Activated CD4-positive, alpha-beta memory T cell treated with anti-CD3 and anti-CD28 coated beads for 36 hours (primary cell): ENCODE measurements at regions not wholly inside any gene's neighbourhood (a gene's known extent, or its start where the extent isn't known, plus 50 kb on each side); places are given as distances from the start of the nearest gene placed in this dataset.

Source experiments
- CTCF ChIA-PET: fragments of 350-600 bp; sonication (Branson Sonifier 250); formaldehyde crosslinking; loops from one replicate; lab custom pipeline; 2021; ENCODE audit warnings: antibody characterized with exemption, inconsistent platforms; lab: Charles Lee
- POLR2A ChIA-PET: fragments of 350-600 bp; sonication (Branson Sonifier 250); formaldehyde crosslinking; loops from one replicate; lab custom pipeline; 2021; ENCODE audit warnings: antibody characterized with exemption; lab: Charles Lee
- DNase-seq: peaks from one replicate; pipeline ENCODE4 v3.0.0-alpha.2; 2020
- H3K27ac Mint-ChIP-seq: one replicate; pipeline ENCODE4 v1.8.0; 2021; ENCODE audit warnings: mixed read lengths
- H3K27me3 Mint-ChIP-seq: one replicate; pipeline ENCODE4 v1.8.0; 2021; ENCODE audit warnings: mixed read lengths
- H3K36me3 Mint-ChIP-seq: one replicate; pipeline ENCODE4 v1.8.0; 2021; ENCODE audit warnings: mixed read lengths
- H3K4me1 Mint-ChIP-seq: one replicate; pipeline ENCODE4 v1.8.0; 2021; ENCODE audit warnings: low read depth, mixed read lengths
- H3K4me3 Mint-ChIP-seq: one replicate; pipeline ENCODE4 v1.8.0; 2021; ENCODE audit warnings: mild to moderate bottlenecking, mixed read lengths
- H3K9me3 Mint-ChIP-seq: one replicate; pipeline ENCODE4 v1.8.0; 2021; ENCODE audit warnings: mixed read lengths
- intact Hi-C: fragments of 100-400 bp; cut with micrococcal nuclease; formaldehyde crosslinking; loops from one replicate; pipeline ENCODE4 v1.15.1; 2023

DNA sequence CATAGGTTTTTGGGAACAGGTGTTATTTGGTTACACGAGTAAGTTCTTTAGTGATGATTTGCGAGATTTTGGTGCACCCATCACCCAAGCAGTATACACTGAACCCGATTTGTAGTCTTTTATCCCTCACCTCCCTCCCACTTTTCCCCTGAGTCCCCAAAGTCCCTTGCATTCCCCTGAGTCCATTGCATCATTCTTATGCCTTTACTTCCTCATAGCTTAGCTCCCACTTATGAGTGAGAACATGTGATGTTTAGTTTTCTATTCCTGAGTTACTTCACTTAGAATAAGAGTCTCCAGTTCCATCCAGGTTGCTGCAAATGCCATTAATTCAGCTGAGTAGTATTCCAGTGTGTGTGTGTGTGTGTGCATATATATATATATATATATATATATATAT lies 97.2 kb upstream of the EDNRB start:
- intact Hi-C loops = no loop called here
- Mint-ChIP-seq H3K27ac (no peak overlapping the region), H3K27me3 (peaks cover 5% of the 10 kb centered on the region), H3K9me3 (no peaks in the 10 kb centered on the region), H3K4me1 (no peaks in the 10 kb centered on the region), H3K36me3 (no peaks in the 10 kb centered on the region), H3K4me3 (no peak overlapping the region)
- ChIA-PET POLR2A (no interaction called here), CTCF (no interaction called here)
- no peak for DNase-seq

DNA sequence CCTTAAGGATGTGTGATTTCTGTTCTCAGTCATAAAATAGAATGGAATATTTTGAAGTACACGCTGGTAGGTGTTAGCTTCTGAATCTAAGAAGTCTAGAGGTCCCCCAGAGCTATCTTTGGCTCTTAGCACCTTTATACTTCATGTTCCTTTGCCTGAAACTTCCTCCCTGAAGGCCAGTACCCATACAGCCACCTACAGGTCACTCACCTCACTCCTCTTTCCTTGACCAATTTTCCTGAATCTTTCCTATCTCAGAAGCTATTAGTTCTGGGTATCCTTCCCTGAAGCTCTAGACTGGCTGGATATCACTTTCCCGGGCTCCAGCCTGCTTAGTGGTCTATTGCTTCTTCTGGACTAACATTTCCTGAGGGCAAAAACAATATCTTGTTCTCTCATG lies 93.4 kb upstream of the EDNRB start:
- Mint-ChIP-seq H3K27me3 (peaks cover 2% of the 10 kb centered on the region), H3K4me3 (no peak overlapping the region), H3K9me3 (no peaks in the 10 kb centered on the region), H3K27ac (no peak overlapping the region), H3K4me1 (no peaks in the 10 kb centered on the region), H3K36me3 (no peaks in the 10 kb centered on the region)
- POLR2A ChIA-PET = no interaction called here
- no peak for DNase-seq
- CTCF ChIA-PET = no interaction called here
- intact Hi-C loops = no loop called here

- Mint-ChIP-seq H3K9me3 (peaks cover 9% of the 10 kb centered on the region), H3K4me3 (no peak overlapping the region), H3K27ac (no peak overlapping the region), H3K36me3 (no peaks in the 10 kb centered on the region), H3K4me1 (no peaks in the 10 kb centered on the region), H3K27me3 (peaks cover 4% of the 10 kb centered on the region)
- ChIA-PET POLR2A (no interaction called here), CTCF (no interaction called here)
- DNase-seq = no peak
- intact Hi-C loops = no loop called here
These were observed 86.2 kb upstream of the EDNRB start for GRCh38 chr13:78004821-78005220.

DNA sequence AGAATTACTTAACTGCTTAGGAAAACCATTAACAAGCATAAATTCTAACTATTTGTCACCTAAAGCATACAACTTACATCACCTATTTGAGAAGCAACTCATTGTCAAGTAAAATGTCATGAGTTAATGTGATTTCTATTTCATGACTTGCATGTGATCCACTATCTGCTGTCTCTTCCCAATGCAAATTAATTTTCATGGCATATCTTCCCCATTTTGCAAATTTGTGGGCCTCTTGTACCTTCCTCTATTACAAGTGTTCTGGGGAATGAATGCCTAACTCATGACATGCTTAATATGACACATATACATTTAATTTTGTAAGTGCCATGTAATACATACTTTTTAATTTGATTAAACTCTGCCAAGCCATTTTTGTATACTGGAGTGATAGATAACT lies 81.1 kb upstream of the EDNRB start:
- Mint-ChIP-seq H3K4me3 (no peak overlapping the region), H3K9me3 (peaks cover 14% of the 10 kb centered on the region), H3K27me3 (peaks cover 13% of the 10 kb centered on the region), H3K36me3 (no peaks in the 10 kb centered on the region), H3K27ac (no peak overlapping the region), H3K4me1 (no peaks in the 10 kb centered on the region)
- ChIA-PET CTCF (no interaction called here), POLR2A (no interaction called here)
- intact Hi-C loops = no loop called here
- DNase-seq = no peak

- Mint-ChIP-seq H3K36me3 (no peaks in the 10 kb centered on the region), H3K4me1 (no peaks in the 10 kb centered on the region), H3K27ac (no peak overlapping the region), H3K27me3 (peaks cover 13% of the 10 kb centered on the region), H3K9me3 (peaks cover 5% of the 10 kb centered on the region), H3K4me3 (no peak overlapping the region)
- intact Hi-C loops = no loop called here
- DNase-seq = no peak
- ChIA-PET CTCF (no interaction called here), POLR2A (no interaction called here)
These were observed 75.5 kb upstream of the EDNRB start for GRCh38 chr13:77994166-77994565.

GRCh38 chr13:77991003-77991402 lies 72.4 kb upstream of the EDNRB start:
- no peaks in the 10 kb centered on the region for H3K4me1 Mint-ChIP-seq
- no peaks in the 10 kb centered on the region for H3K9me3 Mint-ChIP-seq
- peaks cover 4% of the 10 kb centered on the region for H3K27me3 Mint-ChIP-seq
- H3K36me3 Mint-ChIP-seq = no peaks in the 10 kb centered on the region
- H3K27ac Mint-ChIP-seq = no peak overlapping the region
- intact Hi-C loops = no loop called here
- DNase-seq = no peak
- ChIA-PET CTCF (no interaction called here), POLR2A (no interaction called here)
- no peak overlapping the region for H3K4me3 Mint-ChIP-seq

DNA sequence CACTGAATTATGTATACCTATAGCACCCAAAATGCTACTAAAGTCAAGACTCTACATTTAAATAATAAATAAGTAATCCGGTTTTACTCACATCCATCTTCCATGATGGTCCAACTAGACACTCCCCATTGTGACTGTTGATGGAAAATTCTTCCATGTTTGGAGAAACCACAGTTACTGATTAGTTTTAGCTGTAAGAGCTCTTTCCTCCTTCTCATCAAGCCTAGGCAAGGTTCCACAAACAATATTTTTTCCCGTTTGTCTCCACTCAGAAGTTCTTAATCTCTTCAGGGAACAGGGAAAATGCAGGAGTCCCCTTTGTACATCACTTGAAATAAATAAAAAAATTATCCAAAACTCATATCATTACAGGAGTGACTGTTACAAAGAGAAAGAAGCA lies 70.7 kb upstream of the EDNRB start:
- no peaks in the 10 kb centered on the region for H3K4me1 Mint-ChIP-seq
- H3K4me3 Mint-ChIP-seq = no peak overlapping the region
- H3K9me3 Mint-ChIP-seq = no peaks in the 10 kb centered on the region
- intact Hi-C loops = no loop called here
- no peak overlapping the region for H3K27ac Mint-ChIP-seq
- H3K36me3 Mint-ChIP-seq = no peaks in the 10 kb centered on the region
- no peak for DNase-seq
- POLR2A ChIA-PET = no interaction called here
- peaks cover 1% of the 10 kb centered on the region for H3K27me3 Mint-ChIP-seq
- CTCF ChIA-PET = no interaction called here

DNA sequence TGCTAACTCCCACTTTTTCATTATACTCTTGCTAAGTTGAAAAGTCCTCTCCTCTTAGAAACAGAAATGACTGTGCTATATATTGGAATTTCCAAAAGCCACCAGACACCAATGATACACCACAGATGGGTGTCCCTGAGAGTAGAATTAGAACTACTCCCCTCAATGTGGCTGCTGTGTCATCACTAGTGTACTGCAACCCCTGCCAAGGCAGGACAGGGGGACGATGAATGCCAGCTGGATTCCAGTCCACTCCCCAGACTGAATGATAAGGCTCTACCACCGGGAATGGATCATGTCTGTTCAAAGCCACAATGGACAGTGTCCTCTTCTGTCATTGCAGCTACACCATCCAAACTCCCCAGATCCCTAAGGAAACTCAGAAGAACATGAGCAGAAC lies 69.7 kb upstream of the EDNRB start:
- ChIA-PET POLR2A (no interaction called here), CTCF (no interaction called here)
- H3K27me3 Mint-ChIP-seq = peaks cover 3% of the 10 kb centered on the region
- no peaks in the 10 kb centered on the region for H3K9me3 Mint-ChIP-seq
- DNase-seq = no peak
- no peaks in the 10 kb centered on the region for H3K36me3 Mint-ChIP-seq
- H3K27ac Mint-ChIP-seq = no peak overlapping the region
- H3K4me1 Mint-ChIP-seq = no peaks in the 10 kb centered on the region
- H3K4me3 Mint-ChIP-seq = no peak overlapping the region
- intact Hi-C loops = no loop called here

- POLR2A ChIA-PET = no interaction called here
- peaks cover 3% of the 10 kb centered on the region for H3K27me3 Mint-ChIP-seq
- H3K4me3 Mint-ChIP-seq = no peak overlapping the region
- intact Hi-C loops = no loop called here
- DNase-seq = no peak
- no peaks in the 10 kb centered on the region for H3K36me3 Mint-ChIP-seq
- no peaks in the 10 kb centered on the region for H3K4me1 Mint-ChIP-seq
- H3K9me3 Mint-ChIP-seq = no peaks in the 10 kb centered on the region
- CTCF ChIA-PET = no interaction called here
- H3K27ac Mint-ChIP-seq = no peak overlapping the region
These were observed 68.1 kb upstream of the EDNRB start for GRCh38 chr13:77986713-77987112.

DNA sequence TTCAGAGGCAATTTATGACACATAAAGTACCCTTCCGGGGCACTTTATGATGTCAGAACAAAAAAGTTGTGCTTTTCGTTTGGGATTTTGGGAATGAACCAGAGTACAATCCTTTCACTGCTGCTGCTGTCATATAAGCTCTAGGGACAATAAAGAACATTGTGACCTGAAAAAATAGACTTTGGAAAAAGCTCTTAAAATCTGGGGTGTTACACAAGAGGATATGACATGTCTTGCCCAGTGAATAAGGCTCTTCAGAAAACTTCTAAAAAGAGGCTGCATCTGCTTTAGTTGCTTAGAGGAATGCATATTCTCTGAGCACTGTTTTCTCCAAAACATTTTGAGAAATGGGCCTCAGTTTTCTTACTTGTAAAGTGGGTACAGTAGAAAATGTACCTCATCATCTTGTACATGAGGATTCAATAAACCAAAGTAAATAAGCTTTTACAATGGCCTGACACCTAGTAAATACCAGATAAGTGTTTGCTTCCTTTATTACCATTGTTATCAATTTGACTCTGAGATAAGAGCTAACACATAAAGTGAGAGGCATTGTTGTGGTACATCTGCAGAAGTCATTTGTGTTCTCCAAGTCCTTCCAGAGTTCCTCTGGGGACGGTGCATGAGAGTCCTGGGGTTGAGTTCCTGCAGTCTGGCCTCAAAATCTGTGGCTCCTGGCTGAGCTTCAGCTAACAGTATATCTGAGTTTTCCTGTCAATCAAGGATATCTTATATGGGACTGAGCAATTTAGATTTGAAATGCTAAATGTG lies 67.4 kb upstream of the EDNRB start:
- DNase-seq = no peak
- POLR2A ChIA-PET = no interaction called here
- Mint-ChIP-seq H3K4me1 (no peaks in the 10 kb centered on the region), H3K9me3 (no peaks in the 10 kb centered on the region), H3K27me3 (peaks cover 3% of the 10 kb centered on the region), H3K36me3 (no peaks in the 10 kb centered on the region), H3K27ac (no peak overlapping the region), H3K4me3 (no peak overlapping the region)
- CTCF ChIA-PET = no interaction called here
- intact Hi-C loops = no loop called here

DNA sequence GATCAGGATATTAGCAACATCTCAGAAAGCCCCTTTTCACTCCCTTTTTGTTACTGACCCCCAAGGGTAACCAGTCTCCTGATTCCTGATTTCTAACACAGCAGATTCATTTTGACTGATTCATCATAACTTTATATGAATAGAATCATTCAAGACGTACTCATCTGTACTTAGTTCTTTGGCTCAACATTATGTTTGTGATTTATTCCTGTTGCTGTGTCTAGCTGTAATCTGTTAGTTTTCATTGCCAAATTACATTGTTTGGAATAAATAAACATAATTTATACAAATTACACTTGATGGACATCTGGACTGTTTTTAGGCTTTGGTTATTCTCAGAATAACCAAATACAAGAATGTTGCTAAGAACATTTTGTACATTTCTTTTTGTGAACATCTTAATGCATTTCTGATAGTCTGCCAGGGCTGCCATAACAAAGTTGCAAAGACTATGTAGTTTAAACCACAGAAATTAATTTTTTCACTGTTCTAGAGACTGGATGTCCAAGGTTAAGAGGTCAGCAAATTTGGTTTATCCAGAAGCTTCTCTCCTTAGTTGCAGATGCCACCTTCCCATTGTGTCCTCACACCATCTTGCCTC lies 62.8 kb upstream of the EDNRB start:
- intact Hi-C loops = no loop called here
- CTCF ChIA-PET = no interaction called here
- no peaks in the 10 kb centered on the region for H3K4me1 Mint-ChIP-seq
- no peaks in the 10 kb centered on the region for H3K9me3 Mint-ChIP-seq
- H3K27ac Mint-ChIP-seq = no peak overlapping the region
- no peak overlapping the region for H3K4me3 Mint-ChIP-seq
- peaks cover 2% of the 10 kb centered on the region for H3K27me3 Mint-ChIP-seq
- POLR2A ChIA-PET = no interaction called here
- H3K36me3 Mint-ChIP-seq = no peaks in the 10 kb centered on the region
- DNase-seq = no peak

DNA sequence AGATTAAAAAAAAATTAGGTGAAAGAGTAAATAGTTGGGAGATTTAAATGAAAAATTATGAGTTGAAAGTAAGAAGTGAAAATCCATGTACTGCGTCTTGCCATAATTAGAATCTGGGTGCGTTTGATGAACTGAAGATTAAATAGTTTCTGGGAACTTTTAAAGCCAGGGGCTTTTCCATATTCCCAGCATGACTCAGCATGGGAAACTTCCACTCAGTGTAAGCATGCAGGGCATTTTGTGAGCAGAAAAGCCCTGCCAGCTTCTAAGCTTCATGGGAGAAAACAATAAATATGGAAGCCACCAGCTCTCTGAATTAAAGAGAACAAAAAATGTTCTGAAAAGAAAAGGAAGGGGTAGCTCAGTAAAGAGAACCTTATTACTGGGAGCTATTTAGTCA lies 62.0 kb upstream of the EDNRB start:
- intact Hi-C loops = no loop called here
- no peaks in the 10 kb centered on the region for H3K36me3 Mint-ChIP-seq
- ChIA-PET POLR2A (no interaction called here), CTCF (no interaction called here)
- no peaks in the 10 kb centered on the region for H3K4me1 Mint-ChIP-seq
- peaks cover 2% of the 10 kb centered on the region for H3K27me3 Mint-ChIP-seq
- no peak overlapping the region for H3K27ac Mint-ChIP-seq
- H3K4me3 Mint-ChIP-seq = no peak overlapping the region
- DNase-seq = no peak
- no peaks in the 10 kb centered on the region for H3K9me3 Mint-ChIP-seq

GRCh38 chr13:77979721-77980385 lies 61.2 kb upstream of the EDNRB start:
- intact Hi-C loops = no loop called here
- H3K4me3 Mint-ChIP-seq = no peak overlapping the region
- ChIA-PET CTCF (no interaction called here), POLR2A (no interaction called here)
- no peaks in the 10 kb centered on the region for H3K9me3 Mint-ChIP-seq
- no peak for DNase-seq
- no peaks in the 10 kb centered on the region for H3K4me1 Mint-ChIP-seq
- no peaks in the 10 kb centered on the region for H3K36me3 Mint-ChIP-seq
- no peak overlapping the region for H3K27ac Mint-ChIP-seq
- peaks cover 2% of the 10 kb centered on the region for H3K27me3 Mint-ChIP-seq
